Medulla oblongata (tissue), 1 donor: ENCODE measurements at regions not wholly inside any gene's neighbourhood (a gene's known extent, or its start where the extent isn't known, plus 50 kb on each side); places are given as distances from the start of the nearest gene placed in this dataset.
A peak's percentile ranks its signal among the peaks of the same experiment; 100 is the strongest.

Experiments used
- DNase-seq: peaks from one replicate; pipeline ENCODE4 v3.0.0-alpha.2; 2015; ENCODE audit errors: extremely low spot score

DNA sequence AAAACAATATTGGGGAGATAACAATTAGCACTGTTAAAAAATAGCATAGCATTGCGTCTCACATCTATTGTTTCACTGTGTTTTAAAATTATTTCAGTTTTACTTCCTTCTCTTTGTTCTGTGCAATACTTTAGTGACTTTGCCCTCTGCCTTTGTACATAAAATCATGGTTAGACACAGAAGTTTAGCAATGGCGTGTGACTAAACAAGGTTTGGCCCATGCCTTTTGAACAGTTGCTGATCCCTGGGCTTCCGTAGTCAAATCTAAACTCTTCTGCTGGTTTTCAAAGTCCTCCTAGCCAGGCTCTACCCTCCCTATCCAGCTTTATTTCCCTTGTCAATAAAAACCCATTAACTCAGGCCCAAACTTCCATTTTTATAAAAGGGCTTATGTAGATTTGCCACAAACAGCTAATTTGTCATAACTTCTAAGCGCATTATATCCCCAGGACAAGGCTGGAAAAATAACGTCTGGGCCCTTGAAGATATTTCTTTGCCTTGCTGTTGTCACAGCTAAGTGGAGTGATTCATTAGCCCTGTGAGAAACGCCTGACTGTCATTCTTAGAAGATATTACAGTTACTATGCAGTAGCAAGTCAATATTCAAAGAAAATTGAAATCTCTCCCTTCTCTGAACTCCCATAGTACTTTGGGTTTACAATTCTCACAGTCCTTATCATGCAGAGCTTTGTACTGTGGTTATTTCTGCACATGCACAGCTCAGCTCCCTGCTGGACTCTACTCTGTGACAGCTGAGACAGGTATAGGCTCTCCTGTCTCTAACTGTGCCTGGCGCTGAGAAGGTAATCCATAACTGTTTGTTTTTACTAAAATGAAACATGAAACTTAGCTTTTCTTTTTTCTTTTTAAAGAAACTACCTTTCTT lies 123.4 kb upstream of the SLC24A5 start:
- DNase-seq = no peak

DNA sequence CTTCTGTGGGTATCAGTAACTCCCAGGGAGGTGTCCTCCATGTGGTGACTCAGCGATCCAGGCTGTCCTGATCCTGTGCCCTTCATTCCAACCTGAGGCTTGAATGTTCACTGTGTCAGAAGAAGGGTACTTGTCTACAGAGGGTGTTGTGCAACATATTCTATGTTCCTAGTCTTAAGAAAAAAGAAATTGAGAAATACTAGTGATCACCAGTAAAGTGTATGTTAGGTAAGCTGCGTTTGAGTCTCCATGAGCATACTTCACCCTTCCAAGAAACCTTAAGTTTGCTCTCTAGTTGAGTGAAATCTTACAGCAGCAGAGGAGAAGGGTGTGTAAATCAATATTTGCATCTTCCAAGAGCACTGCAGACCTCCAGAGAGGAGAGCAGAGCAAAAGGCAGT lies 122.2 kb upstream of the SLC24A5 start:
- no peak for DNase-seq

DNA sequence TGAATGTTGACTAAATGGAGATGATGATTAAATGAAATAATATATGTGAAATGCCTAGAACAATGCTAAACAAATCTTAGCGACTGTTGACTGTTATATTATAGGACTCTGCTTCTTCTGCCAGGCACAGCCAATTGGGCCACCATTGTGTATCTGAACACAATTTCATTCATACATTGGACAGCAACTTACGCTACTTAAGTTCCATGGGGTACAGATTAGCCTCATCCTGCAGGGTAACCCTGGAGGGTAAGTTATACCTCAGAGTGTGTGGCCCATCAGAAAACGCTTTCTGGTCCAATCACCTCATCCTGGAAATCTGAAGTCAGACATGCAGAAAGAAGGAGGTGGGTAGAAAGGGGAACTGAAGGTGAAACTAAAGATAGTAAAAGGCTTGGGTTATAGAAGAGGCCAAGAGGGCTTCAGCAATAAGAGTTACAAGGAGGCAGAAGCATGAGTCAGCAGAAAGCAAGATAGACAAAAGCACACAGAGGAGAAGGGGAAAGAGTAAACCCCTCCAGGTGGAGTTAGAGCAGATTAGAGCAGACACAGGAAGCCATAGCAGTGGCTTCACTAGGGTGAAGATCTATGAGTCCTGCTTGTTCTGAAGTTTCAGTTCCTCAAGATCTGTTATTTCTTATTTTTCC lies 119.3 kb upstream of the SLC24A5 start:
- peak; percentile 22 for DNase-seq

DNA sequence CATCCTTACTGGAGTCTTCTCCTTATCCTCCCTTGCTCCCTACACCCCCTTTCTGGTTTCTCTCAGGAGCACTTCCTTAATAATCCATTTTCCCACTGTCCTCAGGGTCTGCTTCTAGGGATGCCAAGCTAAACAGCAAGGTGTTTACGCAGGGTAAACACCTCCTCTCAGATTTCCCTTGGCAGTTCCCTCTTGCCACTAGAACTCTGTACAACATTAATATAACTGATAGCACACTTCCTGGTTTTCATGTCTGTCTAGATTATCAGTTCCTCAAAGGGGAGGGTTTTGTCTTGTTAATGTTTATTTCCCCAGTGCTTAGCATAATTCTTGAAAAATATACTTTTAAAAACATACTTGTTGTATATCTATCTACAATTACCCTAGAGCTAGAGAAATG lies 118.0 kb upstream of the SLC24A5 start:
- DNase-seq = no peak

DNA sequence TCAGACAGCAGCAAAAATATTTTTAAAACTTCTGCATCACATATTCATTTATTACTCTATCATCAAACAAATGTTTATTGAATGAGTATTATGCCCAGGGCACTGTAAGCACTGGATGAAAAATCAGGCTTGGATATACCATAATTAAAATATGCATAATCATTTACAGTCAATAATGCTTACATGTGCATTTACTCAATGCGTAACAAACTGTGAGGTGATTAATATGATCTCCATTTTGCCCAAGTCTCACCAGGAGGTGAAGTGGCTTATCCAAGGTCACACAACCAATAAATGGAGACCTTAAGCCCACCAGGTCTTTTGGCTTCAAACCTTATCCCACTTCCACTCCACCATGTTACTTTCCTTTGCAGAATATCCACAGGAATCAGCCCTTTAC lies 117.3 kb upstream of the SLC24A5 start:
- DNase-seq = no peak

DNA sequence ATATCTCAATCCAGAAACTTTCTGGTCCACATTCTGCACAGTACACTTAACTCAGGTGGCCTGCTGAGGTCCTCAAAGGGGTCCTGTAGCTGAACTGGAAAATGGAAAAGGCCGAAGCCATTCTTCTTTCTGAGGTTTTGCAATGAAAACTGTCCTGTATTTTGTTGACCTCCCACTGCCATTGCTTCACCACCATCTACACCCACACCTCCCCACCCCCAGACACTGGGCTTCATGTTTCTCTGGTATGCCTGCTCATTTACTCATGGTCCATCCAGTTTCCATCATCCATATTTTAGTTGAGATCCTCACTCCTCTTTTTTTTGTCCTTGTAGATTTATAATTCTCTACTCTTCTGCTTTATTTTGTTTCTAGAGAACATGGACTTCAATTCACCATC lies 115.7 kb upstream of the SLC24A5 start:
- DNase-seq = no peak

DNA sequence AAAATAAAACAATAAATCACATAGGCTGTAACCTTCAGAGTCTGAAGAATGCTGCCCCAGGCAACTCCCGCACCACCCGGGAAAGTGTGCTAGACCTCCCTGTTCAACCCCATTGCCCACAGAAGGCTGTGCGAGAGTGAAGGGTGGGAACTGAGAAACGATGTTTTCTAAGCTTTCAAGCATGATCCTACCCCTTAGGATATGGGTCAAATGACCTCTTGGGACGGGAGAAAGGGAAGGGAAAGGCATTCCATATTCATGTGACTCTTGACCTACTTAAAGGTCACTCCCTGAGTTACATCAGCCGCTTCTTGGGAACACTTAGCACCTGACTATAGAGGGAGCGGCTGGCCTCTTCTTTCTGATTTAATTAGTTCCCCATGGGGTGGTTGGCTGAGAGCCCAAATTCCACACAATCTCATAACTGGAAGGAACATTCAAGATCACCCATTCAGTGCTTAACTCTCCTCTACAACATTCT lies 114.7 kb upstream of the SLC24A5 start:
- no peak for DNase-seq

DNA sequence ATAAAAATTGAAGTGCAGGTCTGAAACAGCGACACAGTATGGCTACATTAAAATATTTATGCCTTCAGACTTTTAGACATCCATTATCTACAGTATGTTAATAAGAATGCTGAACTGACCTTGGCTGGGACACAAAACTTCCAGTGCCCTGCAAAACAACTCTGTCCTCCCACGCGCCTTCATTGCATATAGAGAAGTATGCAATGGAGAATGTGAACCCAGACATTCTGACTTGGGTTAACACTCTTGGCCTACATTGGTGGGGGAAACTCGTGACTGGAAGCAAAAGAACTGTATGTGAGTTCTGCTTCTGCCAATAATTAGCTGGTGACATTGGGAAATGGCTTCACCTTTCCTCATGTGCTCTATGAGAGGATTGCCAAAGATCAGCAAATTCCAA lies 110.5 kb upstream of the SLC24A5 start:
- no peak for DNase-seq

DNA sequence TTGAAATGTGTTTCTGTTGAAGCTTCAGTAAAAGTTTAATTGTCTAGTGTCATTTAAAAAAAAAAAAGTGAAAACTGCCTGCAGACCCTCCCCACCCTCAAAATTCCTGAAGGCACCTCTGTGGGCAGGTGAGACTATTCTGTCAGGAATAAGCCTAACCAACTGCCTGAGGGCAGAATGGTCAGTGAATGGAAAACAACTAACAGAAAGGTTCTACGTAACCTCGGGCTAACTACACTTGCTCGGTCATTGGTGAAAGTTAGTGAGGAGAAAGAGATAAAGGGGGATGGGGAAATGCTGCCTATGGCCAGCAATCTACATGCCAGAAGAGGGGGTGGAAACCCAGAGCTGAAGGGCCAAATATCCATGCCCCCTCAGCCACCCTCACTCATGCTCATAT lies 108.6 kb upstream of the SLC24A5 start:
- DNase-seq = no peak

DNA sequence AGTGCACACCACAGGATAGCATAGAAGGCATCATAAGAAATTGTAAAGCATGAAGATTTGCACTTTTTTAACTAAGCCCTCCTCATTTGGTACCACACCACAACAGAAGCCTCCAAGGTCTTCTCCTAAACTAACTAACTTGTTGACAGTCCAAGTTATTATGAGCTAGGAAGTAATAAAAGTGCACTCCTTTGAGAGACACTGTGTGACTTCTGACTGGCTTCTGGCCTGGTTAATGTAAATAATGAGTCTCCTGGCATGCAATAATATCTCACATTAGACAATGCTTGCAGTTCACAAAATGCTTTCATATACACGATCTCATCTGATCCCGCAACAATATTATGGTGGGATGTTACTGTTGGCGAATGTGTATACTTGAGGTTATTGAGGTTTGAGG lies 103.9 kb upstream of the SLC24A5 start:
- no peak for DNase-seq

DNA sequence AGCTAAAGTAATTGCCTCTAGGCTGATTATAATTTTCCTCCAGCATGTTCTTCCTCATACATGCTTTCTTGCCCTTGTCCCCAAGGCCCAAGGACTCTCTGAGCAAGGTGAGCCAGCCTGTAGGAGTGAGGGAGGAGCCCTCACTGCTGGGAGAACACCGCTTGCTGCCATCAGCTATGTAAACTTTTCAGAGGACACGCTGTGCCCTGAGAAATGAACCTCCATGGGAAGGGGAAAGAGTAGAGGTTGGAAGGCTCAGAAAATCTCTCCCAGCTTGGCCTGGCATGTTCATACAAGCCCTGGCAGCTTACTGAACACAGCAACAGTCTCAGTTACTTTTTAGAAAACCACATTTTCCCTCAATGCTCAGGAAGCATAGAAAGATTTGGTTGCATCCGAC lies 103.0 kb upstream of the SLC24A5 start:
- no peak for DNase-seq

DNA sequence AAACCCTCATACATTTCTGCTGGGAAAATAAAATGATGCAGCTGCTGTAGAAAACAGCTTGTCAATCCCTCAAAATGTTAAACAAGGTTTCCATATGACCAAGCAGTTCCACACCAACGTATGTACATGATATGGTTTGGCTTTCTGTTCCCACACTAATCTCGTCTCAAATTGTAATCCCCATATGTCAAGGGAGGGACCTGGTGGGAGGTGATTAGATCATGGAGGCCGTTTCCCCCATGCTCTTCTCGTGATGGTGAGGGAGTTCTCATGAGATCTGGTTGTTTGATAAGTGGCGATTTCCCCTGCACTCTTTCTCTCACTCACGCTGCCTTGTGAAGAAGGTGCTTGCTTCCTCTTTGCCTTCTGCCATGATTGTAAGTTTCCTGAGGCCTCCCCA lies 100.6 kb upstream of the SLC24A5 start:
- DNase-seq = no peak

DNA sequence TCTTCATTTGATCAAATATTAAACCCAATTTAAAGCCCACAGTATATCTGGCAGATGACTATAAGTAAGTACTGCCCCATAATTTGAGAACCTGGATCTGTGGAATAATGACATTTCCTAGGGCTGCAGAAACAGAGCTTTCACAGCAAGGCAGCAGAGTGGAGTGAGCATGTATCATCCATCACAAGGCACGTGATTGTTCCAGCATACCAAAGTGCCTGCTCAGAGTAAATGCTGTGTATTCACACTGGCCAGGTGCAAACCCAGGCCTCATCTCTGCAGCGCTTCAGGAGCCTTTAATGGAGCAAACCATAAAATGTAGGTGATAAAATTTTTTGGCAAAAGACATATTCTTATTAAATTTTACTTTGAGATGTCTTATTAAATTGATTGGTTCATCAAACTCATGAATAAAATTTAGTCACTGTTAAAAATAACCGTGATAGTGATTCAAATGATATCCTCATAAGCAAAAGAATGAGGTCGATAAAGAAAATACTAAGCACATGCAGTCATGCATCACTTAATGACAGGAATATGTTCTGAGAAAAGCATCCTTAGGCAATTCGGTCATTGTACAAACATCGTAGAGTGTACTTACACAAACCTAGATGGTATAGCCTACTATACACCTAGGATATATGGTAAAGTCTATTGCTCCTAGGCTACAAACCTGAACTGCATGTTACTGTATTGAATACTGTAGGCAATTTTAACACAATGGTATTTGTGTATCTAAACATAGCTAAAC lies 99.3 kb upstream of the SLC24A5 start:
- DNase-seq = no peak

DNA sequence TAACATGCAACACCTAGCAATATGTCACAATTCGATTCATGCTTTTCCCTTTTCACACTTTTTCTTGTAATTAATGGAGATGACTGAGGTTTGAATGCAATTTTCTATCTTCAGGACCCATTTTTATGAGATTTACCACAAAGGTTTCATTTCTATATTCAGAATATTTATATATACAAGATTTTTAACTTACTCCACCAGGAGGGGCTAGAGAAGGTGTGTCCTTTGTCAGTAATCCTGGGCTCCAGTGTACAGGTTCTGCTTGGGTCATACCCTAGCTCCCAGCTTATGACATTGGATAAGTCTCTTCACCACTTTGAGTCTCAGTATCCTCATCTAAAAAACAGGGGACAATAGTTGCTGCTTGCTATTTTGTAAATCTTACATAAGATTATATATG lies 95.7 kb upstream of the SLC24A5 start:
- DNase-seq = no peak

DNA sequence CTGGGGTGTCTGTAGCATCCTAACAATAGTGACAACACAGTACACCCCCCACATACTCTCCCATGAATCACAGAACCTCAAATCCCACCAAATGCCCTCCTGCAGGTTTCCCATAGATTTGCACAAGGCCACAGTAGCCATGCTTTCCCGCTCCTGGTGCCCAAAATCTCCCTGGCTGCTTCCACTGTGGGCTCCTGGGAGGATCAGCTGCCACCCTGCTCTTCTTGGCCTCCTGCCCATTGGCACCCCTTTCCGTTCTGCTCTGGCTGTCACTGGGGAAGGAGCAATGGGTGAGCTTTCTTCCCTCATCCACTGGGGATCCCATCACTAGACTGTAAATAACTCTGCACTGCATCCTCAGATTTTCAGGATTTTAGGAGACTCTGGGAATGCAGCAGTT lies 92.1 kb upstream of the SLC24A5 start:
- DNase-seq = no peak

DNA sequence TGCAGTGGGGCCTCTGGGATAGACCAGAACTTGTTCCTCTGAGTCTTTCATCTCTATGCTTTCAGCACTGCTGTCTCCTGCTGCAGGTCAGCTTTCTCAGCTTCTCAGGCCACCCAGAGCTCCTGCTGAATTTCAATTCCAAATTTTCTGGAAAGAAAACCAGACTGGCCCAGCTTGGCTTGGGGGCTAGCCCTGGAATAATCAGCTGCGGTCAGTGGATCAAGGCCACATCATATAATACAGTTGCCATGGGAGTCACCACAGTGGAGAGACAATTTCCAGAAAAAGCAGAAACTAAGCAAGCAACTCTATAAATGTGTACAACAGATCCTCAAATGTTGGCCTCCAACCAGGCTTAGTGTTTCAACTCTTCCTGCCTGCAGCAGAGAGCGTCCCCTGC lies 91.1 kb upstream of the SLC24A5 start:
- peak; percentile 71 for DNase-seq

DNA sequence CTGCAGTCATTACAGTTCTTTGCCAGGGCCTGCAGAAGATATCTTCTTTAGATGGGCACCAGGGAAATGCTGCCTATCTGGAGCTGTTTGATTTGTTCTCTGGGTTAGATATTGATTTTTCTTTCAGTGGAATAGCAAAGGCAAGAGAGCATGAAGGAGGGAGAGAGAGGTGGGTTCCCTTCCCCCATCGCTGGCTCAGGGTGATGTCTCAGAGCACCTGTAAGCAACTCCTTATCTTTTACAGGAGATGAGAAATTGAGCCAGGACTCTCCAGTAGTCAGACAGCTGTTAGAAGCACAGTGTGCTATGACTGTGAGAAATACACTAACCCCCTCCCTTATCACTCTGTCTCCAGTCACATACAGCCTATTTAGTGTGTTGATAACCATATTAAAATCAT lies 89.3 kb upstream of the SLC24A5 start:
- no peak for DNase-seq

DNA sequence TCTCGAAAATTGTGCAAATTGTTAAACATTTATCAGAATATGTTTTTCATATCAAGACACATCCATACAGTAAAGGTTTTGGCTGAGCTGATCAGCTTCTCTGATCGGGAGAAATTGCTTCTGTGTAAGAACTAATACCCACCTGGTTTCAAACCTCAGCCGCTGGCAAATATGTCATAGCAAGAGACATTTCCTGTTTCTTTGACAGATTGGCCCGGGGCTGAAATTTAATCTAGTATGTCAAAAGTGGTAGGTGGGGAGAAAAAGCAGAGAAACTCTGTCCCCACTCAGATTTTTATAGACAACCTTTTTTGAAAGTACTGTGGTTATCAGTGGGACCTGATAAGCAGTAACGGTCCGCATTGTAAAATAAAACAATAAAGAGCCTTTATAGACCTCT lies 88.8 kb upstream of the SLC24A5 start:
- no peak for DNase-seq

DNA sequence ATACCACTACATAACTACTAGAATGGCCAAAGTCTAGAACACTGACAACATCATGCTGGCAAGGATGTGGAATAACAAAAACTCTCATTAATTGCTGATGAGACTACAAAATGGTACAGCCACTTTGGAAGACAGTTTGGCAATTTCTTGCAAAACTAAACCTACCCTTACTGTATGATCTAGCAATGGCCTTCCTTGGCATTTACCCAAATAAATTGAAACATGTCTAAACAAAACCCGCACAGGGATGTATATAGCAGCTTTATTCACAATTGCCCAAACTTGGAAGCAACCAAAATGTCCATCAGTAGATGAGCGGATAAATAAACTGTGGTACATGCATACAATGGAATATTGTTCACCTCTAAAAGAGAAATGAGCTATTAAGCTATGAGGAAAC lies 87.9 kb upstream of the SLC24A5 start:
- no peak for DNase-seq

DNA sequence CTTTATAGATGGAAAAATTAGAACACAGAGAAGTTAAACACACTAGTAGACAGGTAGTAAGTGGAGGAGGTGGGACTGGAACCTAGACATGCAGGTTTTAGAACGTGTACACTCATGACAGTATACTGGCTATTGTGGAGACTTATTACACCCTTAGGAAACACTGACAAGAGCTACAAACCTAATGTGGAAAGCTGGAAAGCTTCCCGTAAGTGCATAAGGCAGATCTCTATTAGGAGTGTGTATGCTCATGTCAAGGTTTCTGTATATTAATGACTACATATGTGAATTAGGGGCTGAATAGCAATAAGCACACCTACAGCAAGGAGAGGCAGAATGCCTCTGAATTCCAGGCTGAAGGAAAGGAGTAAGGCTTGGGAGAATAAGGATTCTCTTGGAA lies 82.6 kb upstream of the SLC24A5 start:
- DNase-seq = no peak

DNA sequence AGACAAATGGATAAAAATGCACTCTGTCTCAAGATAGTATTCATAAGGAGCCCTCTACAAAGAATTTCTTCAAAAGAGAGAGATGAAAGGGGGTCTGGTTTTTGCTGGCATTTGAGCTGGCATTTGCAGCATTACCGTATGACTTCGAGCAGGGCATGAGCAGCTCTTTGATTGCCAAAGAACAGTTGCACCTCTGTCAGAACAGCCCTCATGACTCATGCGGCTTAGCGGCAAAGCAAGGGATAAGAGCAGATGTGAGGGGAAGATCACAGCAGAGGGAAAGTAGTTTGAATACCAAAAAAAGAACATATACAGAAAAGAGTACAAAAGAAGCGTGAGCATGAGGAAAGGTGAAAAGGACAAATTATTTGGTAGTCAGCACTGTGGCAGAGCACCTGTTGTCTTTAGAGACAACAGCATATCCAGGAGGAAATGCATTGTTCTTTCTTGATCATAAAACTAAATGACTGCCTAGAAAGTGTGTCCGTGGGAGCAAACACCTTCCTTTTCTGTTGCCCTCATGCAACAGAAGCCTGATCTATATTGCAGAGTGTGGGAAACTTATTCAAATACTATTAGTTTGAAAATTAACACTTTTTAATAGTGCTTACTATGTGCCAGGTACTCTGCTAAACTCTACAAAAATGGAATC lies 80.5 kb upstream of the SLC24A5 start:
- peak; percentile 19 for DNase-seq

DNA sequence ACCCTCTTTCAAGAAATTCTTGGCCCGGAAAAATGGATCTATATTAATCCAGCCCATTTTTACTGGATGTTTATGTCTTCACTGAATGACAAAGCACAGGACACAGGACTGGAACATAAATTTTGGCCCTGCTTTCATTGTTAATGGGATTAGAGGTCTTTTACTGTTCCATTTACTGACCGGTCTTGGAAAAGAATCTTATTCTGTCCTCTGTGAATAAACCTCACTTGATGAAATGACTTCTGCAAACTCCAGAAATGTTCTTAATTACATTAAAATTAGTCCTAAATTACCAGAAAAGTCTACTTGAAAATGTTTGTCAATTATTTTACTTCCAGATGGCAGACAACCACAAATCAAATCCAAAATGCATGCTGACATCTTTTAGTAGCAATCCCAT lies 79.3 kb upstream of the SLC24A5 start:
- no peak for DNase-seq
